ENCODE measurements at regions not wholly inside any gene's neighbourhood (a gene's known extent, or its start where the extent isn't known, plus 50 kb on each side); places are given as distances from the start of the nearest gene placed in this dataset.

DNA sequence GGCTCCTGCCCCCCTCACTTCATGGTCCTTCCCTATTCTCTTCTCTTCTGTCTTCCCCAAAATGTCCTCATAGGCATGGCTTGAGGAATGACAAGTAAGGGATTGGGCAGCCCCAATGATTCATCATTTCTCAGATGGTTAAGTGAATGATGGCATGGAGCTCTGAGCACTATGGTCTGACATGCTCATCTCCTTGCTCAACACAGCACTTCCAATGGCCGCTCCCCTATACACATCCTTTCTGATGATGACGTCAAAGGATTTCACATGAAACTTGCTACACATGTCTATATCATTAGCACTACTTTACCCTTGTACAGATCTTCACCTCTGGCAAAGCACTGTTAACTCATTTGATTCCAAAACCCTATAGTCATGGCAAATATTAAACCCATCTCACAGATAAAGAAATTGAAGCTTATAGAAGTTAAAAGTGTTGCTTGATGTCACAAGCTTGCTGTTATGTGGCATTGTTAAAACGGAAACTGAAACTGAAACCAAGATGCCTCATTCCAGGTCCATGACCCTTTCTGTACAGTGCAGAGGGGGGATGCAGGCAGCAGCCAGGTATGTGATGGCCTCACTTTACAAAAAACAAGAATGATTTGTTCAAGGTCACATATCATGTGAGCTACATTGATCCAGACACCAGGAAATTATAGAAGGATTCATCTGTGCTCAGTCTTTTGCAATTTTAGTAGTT lies 90.0 kb upstream of the PLXNA4 start:
- H3K36me3 Mint-ChIP-seq (ENCODE audit: insufficient read depth) = no peaks in the 10 kb centered on the region
- no peaks in the 10 kb centered on the region for H3K27me3 Mint-ChIP-seq
- no peaks in the 10 kb centered on the region for H3K9me3 Mint-ChIP-seq (ENCODE audit: low read depth)
- H3K27ac Mint-ChIP-seq = no peak overlapping the region
- H3K4me1 Mint-ChIP-seq (ENCODE audit: low read depth) = no peaks in the 10 kb centered on the region
- no peak for DNase-seq (ENCODE audit: low spot score, unreplicated experiment)
- no peak for TF ChIP-seq CTCF (IDR thresholded peaks at IDR 0.05; ENCODE audit: unreplicated experiment)
- no peak overlapping the region for H3K4me3 Mint-ChIP-seq (ENCODE audit: low read depth)

DNA sequence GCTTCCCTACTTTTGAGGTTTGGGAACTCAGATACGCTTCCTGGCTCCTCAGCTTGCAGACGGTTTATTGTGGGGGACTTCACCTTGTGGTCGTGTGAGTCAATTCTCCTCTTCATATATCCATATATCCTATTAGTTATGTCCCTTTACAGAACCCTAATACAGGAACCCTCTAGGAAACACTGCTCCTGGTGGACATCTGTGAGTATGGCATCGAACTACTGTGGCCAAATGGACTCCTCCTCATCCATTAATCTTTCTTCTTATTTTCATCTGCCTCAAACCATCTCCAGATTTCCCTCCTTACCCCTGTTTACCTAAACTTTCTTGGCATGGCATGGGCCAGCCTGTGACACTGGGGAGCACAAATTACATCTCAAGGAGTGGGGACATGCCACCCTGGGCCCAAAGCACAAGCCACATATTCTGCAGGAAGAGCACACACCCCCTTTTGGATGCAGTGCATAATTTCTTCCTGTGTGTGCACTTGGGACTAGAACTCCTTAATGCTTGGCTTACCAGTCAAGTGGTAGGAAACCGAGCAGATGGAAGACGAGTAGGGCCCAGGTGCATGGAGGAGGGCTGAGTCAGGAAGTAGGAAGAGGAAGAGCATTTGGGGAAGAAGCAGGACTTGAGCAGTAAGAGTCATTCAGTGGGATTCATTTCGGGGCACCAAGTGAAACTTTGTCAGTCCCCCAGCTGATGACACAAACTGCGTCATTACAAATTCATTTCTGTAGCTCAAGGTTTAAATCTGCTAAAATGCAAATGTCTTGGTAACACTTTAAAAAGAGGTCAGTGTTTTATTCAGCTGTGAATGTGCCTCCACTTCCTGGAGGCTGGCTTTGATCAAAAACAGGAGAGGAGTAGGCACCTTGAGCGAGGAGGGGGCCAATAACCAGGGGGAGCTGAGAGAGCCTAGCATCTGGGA lies 80.8 kb upstream of the PLXNA4 start:
- DNase-seq (ENCODE audit: low spot score, unreplicated experiment) = no peak
- Mint-ChIP-seq H3K9me3 (ENCODE audit: low read depth) (no peaks in the 10 kb centered on the region), H3K4me1 (ENCODE audit: low read depth) (peaks cover 9% of the 10 kb centered on the region), H3K27ac (no peak overlapping the region), H3K27me3 (peaks cover 17% of the 10 kb centered on the region), H3K4me3 (ENCODE audit: low read depth) (no peak overlapping the region), H3K36me3 (ENCODE audit: insufficient read depth) (no peaks in the 10 kb centered on the region)
- TF ChIP-seq CTCF (IDR thresholded peaks at IDR 0.05; ENCODE audit: unreplicated experiment) = peak; percentile 55

DNA sequence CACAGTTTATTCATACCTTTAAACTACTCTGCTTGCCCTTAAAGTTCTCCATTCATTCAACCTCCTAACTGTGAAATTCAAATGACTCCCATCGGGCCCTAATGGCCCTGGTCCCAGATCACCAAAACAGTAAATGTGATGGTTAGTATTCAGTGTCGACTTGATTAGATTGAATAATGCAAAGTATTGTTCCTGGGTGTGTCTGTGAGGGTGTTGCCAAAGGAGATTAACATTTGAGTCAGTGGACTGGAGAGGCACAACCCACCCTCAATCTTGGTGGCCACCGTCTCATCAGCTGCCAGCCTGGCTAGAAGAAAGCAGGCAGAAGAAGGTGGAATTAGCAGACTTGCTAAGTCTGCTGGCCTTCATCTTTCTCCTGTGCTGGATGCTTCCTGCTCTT lies 80.1 kb upstream of the PLXNA4 start:
- Mint-ChIP-seq H3K27ac (no peak overlapping the region), H3K4me3 (ENCODE audit: low read depth) (no peak overlapping the region), H3K4me1 (ENCODE audit: low read depth) (peaks cover 9% of the 10 kb centered on the region), H3K36me3 (ENCODE audit: insufficient read depth) (no peaks in the 10 kb centered on the region), H3K9me3 (ENCODE audit: low read depth) (no peaks in the 10 kb centered on the region), H3K27me3 (peaks cover 17% of the 10 kb centered on the region)
- DNase-seq (ENCODE audit: low spot score, unreplicated experiment) = no peak
- TF ChIP-seq CTCF (IDR thresholded peaks at IDR 0.05; ENCODE audit: unreplicated experiment) = no peak

- H3K27me3 Mint-ChIP-seq = peaks cover 17% of the 10 kb centered on the region
- H3K36me3 Mint-ChIP-seq (ENCODE audit: insufficient read depth) = no peaks in the 10 kb centered on the region
- H3K27ac Mint-ChIP-seq = no peak overlapping the region
- TF ChIP-seq CTCF (IDR thresholded peaks at IDR 0.05; ENCODE audit: unreplicated experiment) = no peak
- H3K4me1 Mint-ChIP-seq (ENCODE audit: low read depth) = peaks cover 9% of the 10 kb centered on the region
- no peak for DNase-seq (ENCODE audit: low spot score, unreplicated experiment)
- no peaks in the 10 kb centered on the region for H3K9me3 Mint-ChIP-seq (ENCODE audit: low read depth)
- peak overlapping the region; percentile 54 for H3K4me3 Mint-ChIP-seq (ENCODE audit: low read depth)
These were observed 79.0 kb upstream of the PLXNA4 start for GRCh38 chr7:132655131-132655727.

DNA sequence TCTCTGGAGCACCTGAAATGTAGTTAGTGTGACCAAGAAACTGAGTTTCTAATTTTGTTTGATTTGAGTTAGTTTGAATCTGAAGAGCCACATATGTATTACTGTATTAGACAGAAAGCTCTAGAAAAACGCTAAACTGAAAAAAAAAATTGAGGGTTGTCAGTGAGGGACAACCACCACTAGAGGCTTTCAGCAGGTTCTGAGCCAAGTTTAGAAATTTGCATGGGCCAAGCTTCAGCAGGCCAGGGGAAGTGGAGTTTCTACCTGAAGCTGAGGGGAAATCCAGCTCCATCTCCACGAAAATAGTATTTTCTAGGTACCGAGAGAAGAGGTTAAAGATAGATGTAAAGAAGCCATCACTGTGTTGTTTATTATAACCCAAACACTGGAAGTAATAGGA lies 77.9 kb upstream of the PLXNA4 start:
- peaks cover 9% of the 10 kb centered on the region for H3K4me1 Mint-ChIP-seq (ENCODE audit: low read depth)
- H3K9me3 Mint-ChIP-seq (ENCODE audit: low read depth) = no peaks in the 10 kb centered on the region
- peak overlapping the region; percentile 57 for H3K27ac Mint-ChIP-seq
- H3K4me3 Mint-ChIP-seq (ENCODE audit: low read depth) = no peak overlapping the region
- peaks cover 17% of the 10 kb centered on the region for H3K27me3 Mint-ChIP-seq
- TF ChIP-seq CTCF (IDR thresholded peaks at IDR 0.05; ENCODE audit: unreplicated experiment) = peak; percentile 46
- H3K36me3 Mint-ChIP-seq (ENCODE audit: insufficient read depth) = no peaks in the 10 kb centered on the region
- DNase-seq (ENCODE audit: low spot score, unreplicated experiment) = no peak
